ENCODE measurements at regions not wholly inside any gene's neighbourhood (a gene's known extent, or its start where the extent isn't known, plus 50 kb on each side); places are given as distances from the start of the nearest gene placed in this dataset.
"Not testable (repeated sequence)": the region's sequence is repeated elsewhere in the genome, so short reads cannot be mapped to it uniquely, and the experiment has no call there.

DNA sequence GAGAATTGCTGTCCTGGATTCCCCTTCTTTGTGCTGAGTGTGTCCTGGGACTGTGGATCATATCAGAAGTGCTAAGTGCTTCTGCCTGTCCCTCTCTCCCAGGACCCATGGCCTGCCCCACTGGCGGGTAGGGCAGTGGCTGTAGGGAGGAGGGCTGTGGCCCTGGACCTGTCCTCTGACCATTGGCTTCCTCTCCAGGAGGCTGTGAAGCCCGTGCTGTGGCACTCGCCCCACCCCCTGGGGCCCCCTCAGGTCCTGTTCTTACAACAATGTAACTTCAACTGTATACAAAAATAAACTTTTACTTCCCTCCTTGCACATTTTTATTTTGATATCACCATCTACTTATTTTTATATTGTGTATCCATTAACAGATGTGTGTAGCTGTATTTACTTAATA is 743.8 kb upstream of the CDH8 start:
- TF ChIP-seq, protein P1, sequence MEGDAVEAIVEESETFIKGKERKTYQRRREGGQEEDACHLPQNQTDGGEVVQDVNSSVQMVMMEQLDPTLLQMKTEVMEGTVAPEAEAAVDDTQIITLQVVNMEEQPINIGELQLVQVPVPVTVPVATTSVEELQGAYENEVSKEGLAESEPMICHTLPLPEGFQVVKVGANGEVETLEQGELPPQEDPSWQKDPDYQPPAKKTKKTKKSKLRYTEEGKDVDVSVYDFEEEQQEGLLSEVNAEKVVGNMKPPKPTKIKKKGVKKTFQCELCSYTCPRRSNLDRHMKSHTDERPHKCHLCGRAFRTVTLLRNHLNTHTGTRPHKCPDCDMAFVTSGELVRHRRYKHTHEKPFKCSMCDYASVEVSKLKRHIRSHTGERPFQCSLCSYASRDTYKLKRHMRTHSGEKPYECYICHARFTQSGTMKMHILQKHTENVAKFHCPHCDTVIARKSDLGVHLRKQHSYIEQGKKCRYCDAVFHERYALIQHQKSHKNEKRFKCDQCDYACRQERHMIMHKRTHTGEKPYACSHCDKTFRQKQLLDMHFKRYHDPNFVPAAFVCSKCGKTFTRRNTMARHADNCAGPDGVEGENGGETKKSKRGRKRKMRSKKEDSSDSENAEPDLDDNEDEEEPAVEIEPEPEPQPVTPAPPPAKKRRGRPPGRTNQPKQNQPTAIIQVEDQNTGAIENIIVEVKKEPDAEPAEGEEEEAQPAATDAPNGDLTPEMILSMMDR (IDR thresholded peaks at IDR 0.05; ENCODE audit: low read depth, low read length, poor library complexity, severe bottlenecking), result not testable (repeated sequence)
- TF ChIP-seq EZH2phosphoT487 (IDR thresholded peaks at IDR 0.05; ENCODE audit: borderline replicate concordance, low read length), result not testable (repeated sequence)

Data from DOHH2 (cell line).